B cell (primary cell): ENCODE measurements at regions not wholly inside any gene's neighbourhood (a gene's known extent, or its start where the extent isn't known, plus 50 kb on each side); places are given as distances from the start of the nearest gene placed in this dataset.

Experiments
- CTCF ChIP-seq: fragments of 200-600 bp; IDR thresholded peaks from one replicate; pipeline ENCODE4 v1.8.0; 2022; ENCODE audit warnings: antibody characterized with exemption, mild to moderate bottlenecking
- EZH2 ChIP-seq: IDR thresholded peaks from 2 replicates; pipeline ENCODE4 v1.6.1; 2012; ENCODE audit warnings: borderline replicate concordance, low read depth, mild to moderate bottlenecking, moderate library complexity, low read length; ENCODE audit not compliant: insufficient read depth, poor library complexity, severe bottlenecking

GRCh38 chr6:156507656-156508055, 269.5 kb upstream of the ARID1B start:
- TF ChIP-seq CTCF (no peak), EZH2 (no peak)
